ENCODE measurements at regions not wholly inside any gene's neighbourhood (a gene's known extent, or its start where the extent isn't known, plus 50 kb on each side); places are given as distances from the start of the nearest gene placed in this dataset.

DNA sequence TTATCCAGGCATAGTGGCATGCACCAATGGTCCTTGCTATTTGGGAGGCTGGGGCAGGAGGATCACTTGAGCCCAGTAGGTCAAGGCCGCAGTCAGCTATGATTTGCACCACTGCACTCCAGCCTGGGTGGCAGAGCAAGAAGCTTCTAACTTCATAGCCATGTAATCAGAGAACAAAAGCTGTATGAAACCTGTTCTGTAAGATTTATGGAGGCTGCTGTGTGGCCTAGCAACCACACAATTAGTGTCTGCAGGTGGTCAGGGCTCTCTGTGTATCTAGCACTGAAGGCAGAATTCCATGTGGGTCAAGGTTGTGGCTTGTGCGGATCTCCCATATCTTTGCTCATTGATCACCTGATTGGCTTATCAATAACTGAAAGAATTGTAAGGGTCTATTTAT lies 221.5 kb upstream of the FOXK1 start:
- Histone ChIP-seq H3K4me1 (ENCODE audit: insufficient read depth, low read length, poor library complexity, severe bottlenecking) (no peaks in the 10 kb centered on the region), H3K4me3 (ENCODE audit: low read length, poor library complexity, severe bottlenecking) (no peak overlapping the region), H3K79me2 (ENCODE audit: insufficient read depth, low read length) (no peaks in the 10 kb centered on the region), H3K9ac (ENCODE audit: low read depth, low read length, poor library complexity, severe bottlenecking) (no peak overlapping the region), H3K36me3 (ENCODE audit: insufficient read depth, low read length) (no peaks in the 10 kb centered on the region), H2AFZ (ENCODE audit: low read length) (no peak overlapping the region), H3K27me3 (ENCODE audit: insufficient read depth, low read length, poor library complexity, severe bottlenecking) (no peaks in the 10 kb centered on the region), H3K9me2 (replicated peaks; ENCODE audit: low read depth, low read length) (no peaks in the 10 kb centered on the region), H3K9me3 (ENCODE audit: insufficient read depth, low read depth, low read length) (peaks cover 4% of the 10 kb centered on the region; the same call in 1 of the 2 replicates), H3F3A (ENCODE audit: low read depth) (no peaks in the 10 kb centered on the region), H4K20me1 (ENCODE audit: insufficient read depth, low read length, poor library complexity, severe bottlenecking) (no peaks in the 10 kb centered on the region), H3K4me2 (ENCODE audit: low read depth, low read length, poor library complexity, severe bottlenecking) (no peak overlapping the region)
- TF ChIP-seq EZH2phosphoT487 (IDR thresholded peaks at IDR 0.05; ENCODE audit: borderline replicate concordance), result no peak
- TF ChIP-seq, protein P1, sequence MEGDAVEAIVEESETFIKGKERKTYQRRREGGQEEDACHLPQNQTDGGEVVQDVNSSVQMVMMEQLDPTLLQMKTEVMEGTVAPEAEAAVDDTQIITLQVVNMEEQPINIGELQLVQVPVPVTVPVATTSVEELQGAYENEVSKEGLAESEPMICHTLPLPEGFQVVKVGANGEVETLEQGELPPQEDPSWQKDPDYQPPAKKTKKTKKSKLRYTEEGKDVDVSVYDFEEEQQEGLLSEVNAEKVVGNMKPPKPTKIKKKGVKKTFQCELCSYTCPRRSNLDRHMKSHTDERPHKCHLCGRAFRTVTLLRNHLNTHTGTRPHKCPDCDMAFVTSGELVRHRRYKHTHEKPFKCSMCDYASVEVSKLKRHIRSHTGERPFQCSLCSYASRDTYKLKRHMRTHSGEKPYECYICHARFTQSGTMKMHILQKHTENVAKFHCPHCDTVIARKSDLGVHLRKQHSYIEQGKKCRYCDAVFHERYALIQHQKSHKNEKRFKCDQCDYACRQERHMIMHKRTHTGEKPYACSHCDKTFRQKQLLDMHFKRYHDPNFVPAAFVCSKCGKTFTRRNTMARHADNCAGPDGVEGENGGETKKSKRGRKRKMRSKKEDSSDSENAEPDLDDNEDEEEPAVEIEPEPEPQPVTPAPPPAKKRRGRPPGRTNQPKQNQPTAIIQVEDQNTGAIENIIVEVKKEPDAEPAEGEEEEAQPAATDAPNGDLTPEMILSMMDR (conservative IDR thresholded peaks at IDR 0.05; ENCODE audit: low read length), result no peak

DNA sequence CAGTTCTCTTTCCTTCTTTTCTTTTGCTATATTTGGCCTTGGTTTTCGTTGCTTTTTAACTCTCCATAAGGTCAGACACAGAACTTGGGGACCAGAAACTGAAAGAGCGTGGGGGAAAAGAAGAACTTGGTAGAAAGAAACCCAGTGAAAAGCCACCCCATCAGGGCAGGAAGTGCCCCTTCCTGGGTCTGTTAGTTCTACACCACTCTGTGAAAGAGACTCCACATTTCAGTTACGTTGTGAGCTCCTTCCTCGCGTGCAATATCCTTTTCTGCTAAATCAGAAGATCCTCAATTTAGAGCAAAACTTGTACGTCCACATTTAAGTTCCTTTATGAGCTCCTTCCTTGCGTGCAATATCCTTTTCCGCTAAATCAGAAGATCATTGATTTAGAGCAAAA lies 220.6 kb upstream of the FOXK1 start:
- Histone ChIP-seq H3K9ac (ENCODE audit: low read depth, low read length, poor library complexity, severe bottlenecking) (no peak overlapping the region), H3K9me3 (ENCODE audit: insufficient read depth, low read depth, low read length) (peaks cover 4% of the 10 kb centered on the region; the same call in 1 of the 2 replicates), H3K79me2 (ENCODE audit: insufficient read depth, low read length) (no peaks in the 10 kb centered on the region), H3F3A (ENCODE audit: low read depth) (no peaks in the 10 kb centered on the region), H3K4me2 (ENCODE audit: low read depth, low read length, poor library complexity, severe bottlenecking) (no peak overlapping the region), H2AFZ (ENCODE audit: low read length) (no peak overlapping the region), H3K27me3 (ENCODE audit: insufficient read depth, low read length, poor library complexity, severe bottlenecking) (no peaks in the 10 kb centered on the region), H3K36me3 (ENCODE audit: insufficient read depth, low read length) (no peaks in the 10 kb centered on the region), H3K4me3 (ENCODE audit: low read length, poor library complexity, severe bottlenecking) (no peak overlapping the region), H3K4me1 (ENCODE audit: insufficient read depth, low read length, poor library complexity, severe bottlenecking) (no peaks in the 10 kb centered on the region), H4K20me1 (ENCODE audit: insufficient read depth, low read length, poor library complexity, severe bottlenecking) (no peaks in the 10 kb centered on the region), H3K9me2 (replicated peaks; ENCODE audit: low read depth, low read length) (no peaks in the 10 kb centered on the region)
- TF ChIP-seq EZH2phosphoT487 (IDR thresholded peaks at IDR 0.05; ENCODE audit: borderline replicate concordance), result no peak
- TF ChIP-seq, protein P1 (conservative IDR thresholded peaks at IDR 0.05; ENCODE audit: low read length), result no peak

DNA sequence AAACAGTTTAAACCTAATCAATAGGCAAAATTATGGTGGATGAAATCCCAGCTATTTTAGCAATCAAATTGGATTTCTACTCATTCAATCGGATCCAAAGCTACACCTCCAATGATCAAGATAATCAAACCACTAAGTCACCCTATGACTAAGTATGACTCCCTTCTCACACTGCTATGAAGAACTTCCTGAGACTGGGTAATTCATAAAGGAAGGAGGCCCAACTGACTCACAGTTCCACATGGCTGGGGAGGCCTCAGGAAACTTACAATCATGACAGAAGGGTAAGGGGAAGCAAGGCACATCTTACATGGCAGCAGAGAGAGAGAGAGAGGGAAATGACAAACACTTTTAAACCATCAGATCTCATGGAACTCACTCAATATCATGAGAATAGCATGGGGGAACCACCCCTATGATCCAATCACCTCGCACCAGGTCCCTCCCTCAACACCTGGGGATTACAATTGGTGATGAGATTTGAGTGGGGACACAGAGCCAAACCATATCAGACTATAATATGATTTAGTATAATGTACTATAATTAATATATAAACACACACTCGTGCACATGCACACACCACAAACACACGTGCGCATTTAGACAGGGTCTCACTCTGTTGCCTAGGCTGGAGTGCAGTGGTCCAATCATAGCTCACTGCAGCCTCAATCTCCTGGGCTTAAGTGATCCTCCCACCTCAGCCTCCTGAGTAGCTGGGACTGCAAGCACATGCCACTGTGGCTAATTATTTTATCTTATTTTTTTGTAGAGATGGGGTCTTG lies 213.6 kb upstream of the FOXK1 start:
- Histone ChIP-seq H3K4me2 (ENCODE audit: low read depth, low read length, poor library complexity, severe bottlenecking) (no peak overlapping the region), H3K4me1 (ENCODE audit: insufficient read depth, low read length, poor library complexity, severe bottlenecking) (no peaks in the 10 kb centered on the region), H3K9me2 (replicated peaks; ENCODE audit: low read depth, low read length) (no peaks in the 10 kb centered on the region), H2AFZ (ENCODE audit: low read length) (no peak overlapping the region), H3K4me3 (ENCODE audit: low read length, poor library complexity, severe bottlenecking) (no peak overlapping the region), H3K9me3 (ENCODE audit: insufficient read depth, low read depth, low read length) (peaks cover 8% of the 10 kb centered on the region; the same call in 1 of the 2 replicates), H3K79me2 (ENCODE audit: insufficient read depth, low read length) (no peaks in the 10 kb centered on the region), H3K9ac (ENCODE audit: low read depth, low read length, poor library complexity, severe bottlenecking) (no peak overlapping the region), H4K20me1 (ENCODE audit: insufficient read depth, low read length, poor library complexity, severe bottlenecking) (no peaks in the 10 kb centered on the region), H3K36me3 (ENCODE audit: insufficient read depth, low read length) (no peaks in the 10 kb centered on the region), H3F3A (ENCODE audit: low read depth) (no peaks in the 10 kb centered on the region), H3K27me3 (ENCODE audit: insufficient read depth, low read length, poor library complexity, severe bottlenecking) (no peaks in the 10 kb centered on the region)
- no peak for TF ChIP-seq EZH2phosphoT487 (IDR thresholded peaks at IDR 0.05; ENCODE audit: borderline replicate concordance)
- TF ChIP-seq, protein P1 (conservative IDR thresholded peaks at IDR 0.05; ENCODE audit: low read length), result no peak

Measured in Loucy (cell line).